ENCODE measurements at regions not wholly inside any gene's neighbourhood (a gene's known extent, or its start where the extent isn't known, plus 50 kb on each side); places are given as distances from the start of the nearest gene placed in this dataset.

DNA sequence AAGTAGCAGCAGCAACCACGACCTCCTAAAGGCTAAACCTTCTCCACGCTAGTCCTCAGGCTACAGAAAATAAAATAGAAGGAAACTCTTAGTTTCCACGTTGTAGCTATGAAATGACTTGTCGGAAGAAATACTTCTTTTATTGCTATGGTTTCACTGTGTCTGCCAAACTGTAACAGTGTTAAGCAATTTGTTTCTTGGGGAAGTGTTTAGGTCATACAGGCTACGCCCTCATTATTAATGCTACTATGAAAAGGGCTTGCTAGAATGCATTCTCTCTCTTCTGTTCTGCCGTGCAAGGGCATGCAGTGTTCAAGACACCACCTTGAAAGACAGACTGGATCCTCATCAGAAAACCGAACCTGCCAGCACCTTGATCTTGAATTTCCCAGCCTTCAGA is 462.7 kb downstream of the PLOD2 start:
- TF ChIP-seq CTCF (conservative IDR thresholded peaks at IDR 0.05 in 1 of 2, IDR thresholded peaks at IDR 0.05 in 1 of 2; ENCODE audit: extremely low read depth in 1 of 2, insufficient read depth in 1 of 2, low read depth in 1 of 2, low read length in 2 of 2) (no peak), EZH2 (IDR thresholded peaks at IDR 0.05; ENCODE audit: borderline replicate concordance, low read length) (no peak)
